Endothelial cell of umbilical vein (primary cell): ENCODE measurements at regions not wholly inside any gene's neighbourhood (a gene's known extent, or its start where the extent isn't known, plus 50 kb on each side); places are given as distances from the start of the nearest gene placed in this dataset.

Experiments
- BruUV-seq: library from RNA; stranded (reverse); fragments of 400-500 nt; replicated peaks from 2 replicates; lab custom pipeline; 2021; lab: Mats Ljungman, UMichigan
- CTCF ChIA-PET: fragments of 300-600, 350-600 bp; sonication (Branson Sonifier 250); formaldehyde crosslinking; loops from one replicate; lab custom pipeline; 2021; ENCODE audit warnings: antibody characterized with exemption, inconsistent platforms; lab: Charles Lee
- POLR2A ChIA-PET: fragments of 300-600, 350-600 bp; sonication (Branson Sonifier 250); formaldehyde crosslinking; loops from one replicate; lab custom pipeline; 2021; ENCODE audit warnings: antibody characterized with exemption, inconsistent platforms; lab: Charles Lee
- DNase-seq: peaks from one replicate; pipeline ENCODE4 v3.0.0-alpha.2; 2011; ENCODE audit warnings: low read depth, low spot score
- FAIRE-seq: peaks from 2 replicates; lab custom pipeline; 2011; peaks lifted over from hg19 to GRCh38; lab: Jason Lieb, UNC
- H2AFZ ChIP-seq: 2 replicates; pipeline ENCODE4 v1.6.0; 2012; ENCODE audit warnings: low read depth, low read length, control low read depth, inconsistent platforms
- H3K27ac ChIP-seq: 2 replicates; pipeline ENCODE4 v1.5.1; 2011; ENCODE audit warnings: low read depth, mild to moderate bottlenecking, control low read depth, low read length, moderate library complexity; ENCODE audit not compliant: insufficient read depth
- H3K27me3 ChIP-seq, 2 experiments: 2 replicates each; pipeline versions ENCODE4 v1.6.0 to v1.6.1; 2011; ENCODE audit warnings: low read length in 2 of 2, mixed read lengths in 1 of 2; ENCODE audit not compliant: control insufficient read depth in 2 of 2, insufficient read depth in 2 of 2
- H3K36me3 ChIP-seq, 2 experiments: 2 replicates in 1 of 2; 3 replicates in 1 of 2; pipeline ENCODE4 v1.5.1; 2011; ENCODE audit warnings: low read length in 2 of 2, mild to moderate bottlenecking in 1 of 2, moderate library complexity in 1 of 2; ENCODE audit not compliant: control insufficient read depth in 2 of 2, insufficient read depth in 2 of 2; ENCODE audit errors: extremely low read depth in 1 of 2
- H3K4me1 ChIP-seq: 3 replicates; pipeline ENCODE4 v1.5.1; 2011; ENCODE audit warnings: mild to moderate bottlenecking, low read length; ENCODE audit not compliant: control insufficient read depth, insufficient read depth; ENCODE audit errors: extremely low read depth
- H3K4me2 ChIP-seq: 2 replicates; pipeline ENCODE4 v1.6.1; 2011; ENCODE audit warnings: low read length, control low read depth, mixed read lengths; ENCODE audit not compliant: insufficient read depth
- H3K4me3 ChIP-seq, 3 experiments: fragments of 200-600 bp in 1 of 3; sonication (generic), shearing (Covaris generic) in 1 of 3; replicated peaks in 1 of 3; 2 replicates each; pipeline ENCODE4 v1.5.1; 2011 to 2016; ENCODE audit warnings: control low read depth in 3 of 3, low read length in 3 of 3, mild to moderate bottlenecking in 2 of 3, inconsistent platforms in 1 of 3, low read depth in 1 of 3, moderate library complexity in 1 of 3; ENCODE audit not compliant: insufficient read depth in 1 of 3
- H3K79me2 ChIP-seq: 2 replicates; pipeline ENCODE4 v1.6.0; 2012; ENCODE audit warnings: low read length, inconsistent platforms; ENCODE audit not compliant: control insufficient read depth, insufficient read depth
- H3K9ac ChIP-seq: replicated peaks from 2 replicates; pipeline ENCODE3; 2011; ENCODE audit warnings: low read length, control low read depth; ENCODE audit not compliant: insufficient read depth; ENCODE audit errors: extremely low read depth
- H3K9me1 ChIP-seq: replicated peaks from 3 replicates; pipeline ENCODE4 v1.6.0; 2011; ENCODE audit warnings: mild to moderate bottlenecking, low read length; ENCODE audit not compliant: control insufficient read depth, insufficient read depth; ENCODE audit errors: extremely low read depth
- H3K9me3 ChIP-seq: replicated peaks from 2 replicates; pipeline ENCODE4 v1.5.1; 2012; ENCODE audit warnings: low read length, inconsistent platforms; ENCODE audit not compliant: control insufficient read depth, insufficient read depth
- H4K20me1 ChIP-seq: replicated peaks from 2 replicates; pipeline ENCODE3; 2011; ENCODE audit warnings: mild to moderate bottlenecking, low read length; ENCODE audit not compliant: control insufficient read depth, insufficient read depth; ENCODE audit errors: extremely low read depth
- CTCF ChIP-seq, 2 donors: IDR thresholded peaks; 1 replicate in 1 of 2; 2 replicates in 1 of 2; pipeline ENCODE4 v1.5.1; 2011; ENCODE audit warnings: low read length in 2 of 2, mild to moderate bottlenecking in 2 of 2, moderate library complexity in 2 of 2, control low read depth in 1 of 2, inconsistent platforms in 1 of 2, low read depth in 1 of 2; ENCODE audit not compliant: insufficient read depth in 1 of 2; ENCODE audit errors: extremely low read depth in 1 of 2
- EZH2 ChIP-seq: IDR thresholded peaks from 2 replicates; pipeline ENCODE4 v1.6.1; 2012; ENCODE audit warnings: borderline replicate concordance, low read depth, mild to moderate bottlenecking, moderate library complexity, low read length, inconsistent platforms; ENCODE audit not compliant: severe bottlenecking
- FOS ChIP-seq: IDR thresholded peaks from 2 replicates; pipeline ENCODE4 v1.6.1; 2011; ENCODE audit warnings: mild to moderate bottlenecking, low read length, moderate library complexity, borderline replicate concordance; ENCODE audit not compliant: insufficient read depth
- GATA2 ChIP-seq: IDR thresholded peaks from 2 replicates; pipeline ENCODE4 v1.7.0; 2011; ENCODE audit warnings: low read depth, mild to moderate bottlenecking, moderate library complexity, mixed read lengths, low read length; ENCODE audit not compliant: insufficient read length, insufficient read depth
- JUN ChIP-seq: IDR thresholded peaks from 2 replicates; pipeline ENCODE4 v1.6.1; 2011; ENCODE audit warnings: borderline replicate concordance, low read depth; ENCODE audit not compliant: insufficient read length, insufficient read depth
- MAX ChIP-seq: IDR thresholded peaks from 2 replicates; pipeline ENCODE4 v1.6.1; 2011; ENCODE audit not compliant: insufficient read depth, insufficient read length
- MYC ChIP-seq: IDR thresholded peaks from one replicate; pipeline ENCODE4 v1.6.1; 2011; ENCODE audit warnings: mild to moderate bottlenecking, low read depth, low read length
- POLR2A ChIP-seq: IDR thresholded peaks from 2 replicates; pipeline ENCODE4 v1.6.1; 2012; ENCODE audit warnings: low read depth, mild to moderate bottlenecking, control low read depth, low read length
- POLR2AphosphoS5 ChIP-seq: IDR thresholded peaks from 2 replicates; pipeline ENCODE4 v1.6.1; 2012; ENCODE audit warnings: low read depth, mild to moderate bottlenecking, control low read depth, low read length, moderate library complexity; ENCODE audit not compliant: insufficient read depth
- dilution Hi-C: fragments of 300-500 bp; cut with MboI; formaldehyde crosslinking; loops from one replicate; pipeline ENCODE4 v1.15.0; 2019; ENCODE audit warnings: low sequenced_read_pairs; ENCODE audit not compliant: extremely low pct_ligation_motif_present
- intact Hi-C: fragments of 100-400 bp; cut with micrococcal nuclease; formaldehyde crosslinking; loops from one replicate; pipeline ENCODE4 v1.10.0; 2022

- ChIA-PET POLR2A (no interaction called here), CTCF (no interaction called here)
- H3K79me2 ChIP-seq, result no peaks in the 10 kb centered on the region
- no peaks in the 10 kb centered on the region for H3K36me3 ChIP-seq
- DNase-seq, result no peak
- H3K27me3 ChIP-seq, result no peaks in the 10 kb centered on the region
- H3K27ac ChIP-seq, result no peak overlapping the region
- H3K4me1 ChIP-seq, result no peaks in the 10 kb centered on the region
- H2AFZ ChIP-seq, result no peak overlapping the region
- dilution Hi-C loops (no loop called here), intact Hi-C loops (no loop called here)
- H4K20me1 ChIP-seq, result no peaks in the 10 kb centered on the region
- no peak overlapping the region for H3K9ac ChIP-seq
- H3K4me3 ChIP-seq, result no peak overlapping the region
- H3K9me3 ChIP-seq, result peaks cover 2% of the 10 kb centered on the region
- no peak for FAIRE-seq
- no TSS peak for BruUV-seq
- TF ChIP-seq MAX (no peak), GATA2 (no peak), MYC (no peak)
- H3K4me2 ChIP-seq, result no peak overlapping the region
- no peaks in the 10 kb centered on the region for H3K9me1 ChIP-seq
Measured at GRCh38 chr6:153781306-153781705, 257.7 kb upstream of the OPRM1 start.

GRCh38 chr6:153780011-153780410 lies 259.0 kb upstream of the OPRM1 start:
- Histone ChIP-seq H3K36me3 (no peaks in the 10 kb centered on the region), H3K79me2 (no peaks in the 10 kb centered on the region), H3K27ac (no peak overlapping the region), H2AFZ (no peak overlapping the region), H4K20me1 (no peaks in the 10 kb centered on the region), H3K4me3 (no peak overlapping the region), H3K27me3 (no peaks in the 10 kb centered on the region), H3K9me1 (no peaks in the 10 kb centered on the region), H3K9ac (no peak overlapping the region), H3K4me1 (no peaks in the 10 kb centered on the region), H3K4me2 (no peak overlapping the region), H3K9me3 (peaks cover 2% of the 10 kb centered on the region)
- intact Hi-C loops, result no loop called here
- TF ChIP-seq FOS (no peak), POLR2A (no peak), MAX (no peak), MYC (no peak), JUN (no peak), GATA2 (no peak), POLR2AphosphoS5 (no peak), EZH2 (no peak), CTCF (IDR thresholded peaks at IDR 0.05; ENCODE audit: extremely low read depth in 1 of 2, insufficient read depth in 1 of 2, low read depth in 1 of 2, low read length in 2 of 2) (no peak)
- dilution Hi-C loops, result no loop called here
- FAIRE-seq, result no peak
- no peak for DNase-seq
- POLR2A ChIA-PET, result no interaction called here
- no TSS peak for BruUV-seq
- CTCF ChIA-PET, result no interaction called here
